Medulla oblongata (tissue), 1 donor: ENCODE measurements at regions not wholly inside any gene's neighbourhood (a gene's known extent, or its start where the extent isn't known, plus 50 kb on each side); places are given as distances from the start of the nearest gene placed in this dataset.
"Not testable (repeated sequence)": the region's sequence is repeated elsewhere in the genome, so short reads cannot be mapped to it uniquely, and the experiment has no call there.

Source experiments
- DNase-seq: peaks from one replicate; pipeline ENCODE4 v3.0.0-alpha.2; 2015; ENCODE audit errors: extremely low spot score

DNA sequence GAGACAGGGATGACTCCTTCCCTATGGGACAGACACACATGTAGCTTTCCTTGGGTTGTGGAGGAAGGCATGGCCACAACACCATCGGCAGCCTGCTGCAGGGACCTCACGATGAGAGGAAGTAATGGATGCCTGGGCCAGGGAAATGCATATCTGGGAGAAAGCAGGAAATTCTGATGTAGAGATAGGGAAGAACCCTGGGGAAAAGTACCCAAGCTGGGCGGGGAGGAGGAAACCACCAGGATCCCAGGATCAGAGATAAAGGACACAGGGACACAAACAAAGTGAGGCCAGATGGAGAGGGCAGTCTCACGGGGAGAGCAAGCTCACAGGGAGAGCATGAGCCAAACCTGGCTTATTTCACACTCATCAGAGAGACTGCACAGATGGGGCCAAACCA, 294.7 kb upstream of the TEKT4 start:
- not testable (repeated sequence) for DNase-seq

DNA sequence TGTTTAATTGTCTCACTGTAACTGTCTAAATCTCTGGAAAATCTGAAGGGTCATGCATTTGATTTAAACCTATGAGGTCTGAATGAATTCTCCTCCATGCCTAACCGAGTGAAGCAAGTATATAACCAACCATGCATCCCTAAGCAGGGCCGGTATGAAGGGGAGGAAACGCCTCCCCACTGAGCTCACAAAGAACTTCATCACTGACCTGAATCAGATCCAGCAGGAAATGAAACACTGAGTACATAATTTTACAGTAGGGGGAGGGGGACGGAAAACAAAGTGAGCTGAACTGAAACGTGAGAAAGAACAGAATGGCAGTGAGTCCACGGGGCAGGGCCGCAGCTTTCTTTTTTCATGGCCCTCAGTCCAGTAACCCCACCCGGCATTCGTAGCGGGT, 294.1 kb upstream of the TEKT4 start:
- not testable (repeated sequence) for DNase-seq

DNA sequence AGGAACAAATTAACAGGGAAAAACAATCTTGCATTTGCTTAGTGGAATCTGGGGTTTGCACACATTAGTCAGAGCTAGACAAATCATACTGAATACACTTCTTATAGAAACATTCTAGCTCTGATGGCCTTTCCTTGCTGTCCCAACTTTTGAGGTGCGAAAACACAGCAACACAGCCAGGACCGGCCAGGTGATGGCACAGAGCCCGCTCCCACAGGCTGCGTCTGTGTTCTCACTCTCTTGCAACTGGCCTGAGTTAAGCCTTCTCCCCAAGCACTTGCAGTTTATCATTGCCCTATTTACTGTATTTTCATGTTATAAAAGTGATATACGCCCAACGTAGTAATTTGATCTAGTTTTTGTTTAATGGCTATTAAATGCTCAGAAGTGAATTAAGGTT, 292.0 kb upstream of the TEKT4 start:
- DNase-seq = not testable (repeated sequence)

- DNase-seq = not testable (repeated sequence)
Measured at GRCh38 chr2:94583081-94583723, 288.0 kb upstream of the TEKT4 start.

- not testable (repeated sequence) for DNase-seq
Measured at GRCh38 chr2:94584569-94584968, 286.7 kb upstream of the TEKT4 start.

- DNase-seq = peak; percentile 2
Measured at GRCh38 chr2:94586032-94586982, 284.9 kb upstream of the TEKT4 start.

DNA sequence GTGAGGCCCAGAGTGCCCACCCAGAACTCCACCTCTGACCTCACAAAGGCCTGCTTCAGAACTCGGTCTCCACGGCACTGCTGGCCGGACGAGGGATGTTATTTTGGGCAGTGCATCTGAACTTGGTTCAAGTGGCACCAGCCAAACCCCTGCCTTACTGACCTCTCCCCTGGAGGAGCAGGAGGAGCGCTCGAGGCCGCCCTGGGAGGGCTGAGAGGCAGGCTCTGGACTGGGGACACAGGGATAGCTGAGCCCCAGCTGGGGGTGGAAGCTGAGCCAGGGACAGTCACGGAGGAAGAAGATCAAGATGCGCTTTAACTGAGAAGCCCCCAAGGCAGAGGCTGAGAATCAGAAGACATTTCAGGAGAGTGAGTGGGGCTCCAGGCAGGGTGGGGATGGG, 284.2 kb upstream of the TEKT4 start:
- not testable (repeated sequence) for DNase-seq

- DNase-seq = not testable (repeated sequence)
Measured at GRCh38 chr2:94594019-94594836, 277.0 kb upstream of the TEKT4 start.

DNA sequence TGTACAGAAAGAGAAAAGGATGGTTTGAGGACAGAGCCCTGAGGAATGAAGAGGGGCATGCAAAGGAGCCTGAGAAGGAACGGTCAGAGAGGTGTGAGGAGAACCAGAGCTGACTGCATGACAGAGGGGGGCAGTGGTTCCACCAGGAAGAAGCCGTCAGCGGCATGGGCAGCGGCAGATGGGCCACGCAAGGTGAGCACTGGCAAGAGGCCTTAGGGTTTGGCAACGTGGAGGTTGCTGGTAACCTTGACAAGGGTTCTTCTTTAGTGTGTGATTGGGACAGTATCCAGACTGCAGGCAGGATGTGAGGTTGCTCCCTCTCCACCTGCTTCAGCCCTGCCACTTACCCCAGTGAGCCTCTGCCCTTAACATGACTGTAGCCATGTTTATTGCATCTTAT, 275.3 kb upstream of the TEKT4 start:
- DNase-seq = not testable (repeated sequence)

DNA sequence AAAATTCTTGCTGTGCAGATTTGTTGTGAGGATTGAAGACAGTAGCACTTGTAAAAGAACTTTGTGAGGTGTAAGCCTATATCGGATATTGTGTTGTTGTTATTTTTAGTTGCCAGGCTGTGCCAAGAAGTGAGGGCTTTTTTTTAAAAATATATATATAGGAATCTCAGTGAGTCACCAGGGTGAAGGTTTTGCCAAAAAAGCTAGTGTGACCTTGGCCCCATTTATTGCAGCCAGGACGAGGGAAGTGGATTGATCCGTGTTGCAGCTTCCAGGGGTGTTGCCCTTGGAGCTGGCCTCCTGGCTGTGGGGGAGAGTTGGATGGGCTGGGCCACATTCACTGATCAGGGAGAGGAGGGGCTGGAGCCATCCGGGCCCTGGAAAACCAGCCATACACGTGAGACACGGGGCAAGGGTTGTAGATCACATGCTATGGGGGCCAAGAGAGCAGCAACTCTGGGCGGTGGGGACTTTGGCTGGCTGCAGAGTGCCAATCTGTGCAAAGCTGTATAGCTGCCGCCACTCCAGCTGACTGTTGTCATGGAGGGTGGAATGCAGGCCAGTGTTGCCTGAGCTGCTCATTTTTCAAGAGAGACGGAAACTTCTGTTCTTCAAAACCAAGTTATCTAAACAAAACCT, 273.0 kb upstream of the TEKT4 start:
- not testable (repeated sequence) for DNase-seq

DNA sequence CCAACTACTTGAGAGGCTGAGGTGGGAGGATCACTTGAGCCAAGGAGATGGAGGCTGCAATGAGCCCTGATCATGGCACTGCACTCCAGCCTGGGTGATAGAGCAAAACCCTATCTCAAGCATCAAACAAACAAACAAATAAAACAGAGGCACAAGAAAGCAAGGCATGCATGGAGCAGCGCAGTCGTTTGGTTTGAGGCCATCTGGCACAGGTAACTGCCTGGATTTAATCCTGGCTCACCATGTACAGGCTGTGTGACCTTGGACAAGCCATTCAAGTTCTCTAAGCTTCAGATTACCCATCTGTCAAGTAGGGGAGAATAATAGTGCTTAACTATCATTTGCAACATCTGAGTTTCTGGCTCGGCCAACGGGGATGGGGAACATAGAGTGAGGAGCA, 270.3 kb upstream of the TEKT4 start:
- not testable (repeated sequence) for DNase-seq

DNA sequence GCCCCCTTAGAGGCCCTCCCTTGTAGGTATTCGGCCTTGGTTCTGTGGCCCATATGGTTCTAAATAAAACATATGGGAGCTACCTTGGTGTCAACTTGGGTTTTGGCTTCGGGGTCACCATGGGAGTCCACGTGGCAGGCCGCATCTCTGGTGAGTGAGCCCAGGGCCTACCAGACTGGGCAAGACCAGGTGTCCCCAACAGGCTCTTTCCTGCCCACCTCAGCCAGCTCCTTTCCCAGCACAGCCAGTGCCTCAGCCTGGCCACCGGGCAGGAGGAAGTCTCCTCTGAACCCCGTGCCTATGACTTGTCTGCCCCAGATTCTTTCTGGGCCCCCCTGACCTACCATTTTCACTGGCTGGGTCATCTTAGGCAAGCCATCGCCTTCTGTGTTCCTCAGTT, 268.8 kb upstream of the TEKT4 start:
- DNase-seq = no peak

- DNase-seq = no peak
Measured at GRCh38 chr2:94622113-94622618, 249.1 kb upstream of the TEKT4 start.

GRCh38 chr2:94628953-94629352, 242.3 kb upstream of the TEKT4 start:
- DNase-seq = not testable (repeated sequence)

DNA sequence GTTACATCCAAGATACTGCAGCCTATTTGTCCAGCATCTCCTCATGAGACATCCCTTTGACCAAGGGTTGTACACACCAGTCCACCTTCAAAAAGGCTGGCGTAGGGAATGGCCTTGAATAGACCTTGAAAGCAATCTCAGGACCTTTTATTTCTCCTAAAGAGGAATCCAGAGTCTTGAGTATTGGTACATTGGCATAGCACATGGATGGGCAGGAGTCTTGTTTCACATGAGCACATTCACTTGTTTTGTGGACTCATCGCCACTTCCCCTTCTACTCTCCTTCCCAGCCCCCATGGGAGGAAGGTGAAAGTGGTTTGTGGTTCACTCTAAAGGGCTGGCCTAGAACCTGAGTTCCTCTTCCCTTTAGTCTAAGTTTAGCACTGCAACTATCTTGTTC, 229.8 kb upstream of the TEKT4 start:
- not testable (repeated sequence) for DNase-seq

GRCh38 chr2:94652131-94652530, 219.1 kb upstream of the TEKT4 start:
- not testable (repeated sequence) for DNase-seq

DNA sequence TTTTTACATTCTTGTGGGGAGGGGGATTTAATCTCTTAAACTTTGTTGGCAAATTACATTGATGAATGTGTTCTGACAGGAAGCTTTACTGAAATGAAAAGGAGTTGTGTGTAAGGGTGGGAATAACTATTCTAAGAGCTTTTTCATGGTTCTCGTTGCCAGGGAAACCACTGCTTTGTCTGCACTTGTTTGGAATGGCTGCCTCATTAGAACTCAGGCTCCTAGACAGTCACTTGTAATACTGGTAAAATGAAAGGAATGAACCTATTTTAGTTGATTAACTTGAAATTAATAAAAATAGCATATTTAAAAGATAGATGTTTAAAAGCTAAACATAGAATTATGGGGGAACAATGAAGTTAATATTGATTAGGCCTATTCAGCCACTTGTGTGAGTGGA, 201.4 kb upstream of the TEKT4 start:
- peak; percentile 5 for DNase-seq

- DNase-seq = not testable (repeated sequence)
Measured at GRCh38 chr2:94694236-94694635, 177.0 kb upstream of the TEKT4 start.

DNA sequence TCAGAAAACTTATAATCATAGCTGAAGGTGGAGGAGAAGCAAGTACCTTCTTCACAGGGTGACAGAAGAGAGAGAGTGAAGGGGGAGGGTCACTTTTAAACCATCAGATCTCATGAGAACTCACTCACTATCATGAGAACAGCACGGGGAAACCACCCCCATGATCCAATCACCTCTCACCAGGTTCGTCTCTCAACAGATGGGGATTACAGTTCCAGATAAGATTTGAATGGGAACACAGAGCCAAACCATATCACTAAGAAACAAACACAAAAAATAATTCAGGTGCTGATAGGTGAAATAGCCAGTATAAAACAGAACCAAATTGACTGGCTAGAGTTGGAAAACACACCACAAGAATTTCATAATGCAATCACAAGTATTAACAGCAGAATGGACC, 162.2 kb upstream of the TEKT4 start:
- not testable (repeated sequence) for DNase-seq

DNA sequence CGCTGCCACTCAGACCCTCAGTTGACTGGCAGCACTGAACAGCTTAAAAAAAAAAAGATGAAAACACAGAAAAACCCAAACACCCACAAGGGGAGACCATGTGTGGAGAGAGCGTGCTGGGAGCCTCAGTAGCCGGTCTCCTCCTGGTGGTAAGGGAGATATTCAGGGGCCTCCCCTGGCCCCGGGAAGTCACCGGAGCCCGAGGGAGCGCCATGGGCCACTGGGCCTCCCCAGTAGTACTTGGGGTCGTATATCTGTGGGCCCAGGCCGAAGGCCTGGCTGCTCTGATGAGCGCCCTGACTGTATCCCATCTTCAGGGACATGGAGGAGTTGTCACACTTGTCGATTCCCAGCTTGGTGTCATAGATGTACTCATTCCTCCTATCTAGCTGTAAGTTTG, 145.7 kb upstream of the TEKT4 start:
- DNase-seq = no peak

DNA sequence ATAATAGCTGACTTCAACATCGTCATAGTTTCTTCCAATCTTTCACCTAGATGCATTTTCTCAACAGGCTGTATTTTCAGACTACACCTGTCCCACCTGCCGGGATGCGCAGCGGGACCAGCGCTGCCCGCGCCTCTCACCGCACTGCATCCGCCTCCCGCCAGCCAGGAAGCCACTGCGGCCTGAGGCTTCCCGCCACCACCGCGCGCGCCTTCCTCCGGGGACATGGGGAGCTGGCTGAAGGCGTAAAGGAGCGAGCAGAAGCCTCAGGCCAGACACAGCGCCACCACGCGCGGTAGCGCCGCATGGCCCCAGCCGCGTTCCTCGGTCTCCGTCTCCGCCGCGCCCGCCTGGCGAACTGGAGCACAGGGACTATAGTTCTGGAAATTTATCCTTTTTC, 135.7 kb upstream of the TEKT4 start:
- not testable (repeated sequence) for DNase-seq
